ENCODE measurements at regions not wholly inside any gene's neighbourhood (a gene's known extent, or its start where the extent isn't known, plus 50 kb on each side); places are given as distances from the start of the nearest gene placed in this dataset.

- no peak for ATAC-seq
- SMC1A ChIA-PET (ENCODE audit: uncharacterized antibody, unreplicated experiment) = no interaction called here
- CTCF ChIA-PET = no interaction called here
- DNase-seq (ENCODE audit: low read depth, low spot score) = no peak
- Histone ChIP-seq H3K79me2 (ENCODE audit: control insufficient read depth, insufficient read depth, low read length) (no peaks in the 10 kb centered on the region), H2AFZ (ENCODE audit: control insufficient read depth, low read depth, low read length) (no peak overlapping the region), H3K36me3 (ENCODE audit: control insufficient read depth in 2 of 2, insufficient read depth in 2 of 2, low read length in 1 of 2) (no peaks in the 10 kb centered on the region), H3K27ac (ENCODE audit: control insufficient read depth, insufficient read depth) (no peak overlapping the region), H4K20me1 (ENCODE audit: control insufficient read depth, insufficient read depth) (no peaks in the 10 kb centered on the region), H3K9me3 (replicated peaks; ENCODE audit: control insufficient read depth, insufficient read depth, low read length) (no peaks in the 10 kb centered on the region), H3K4me1 (ENCODE audit: control insufficient read depth, insufficient read depth, low read length) (no peaks in the 10 kb centered on the region), H3K9ac (ENCODE audit: control insufficient read depth, insufficient read depth, low read length) (no peak overlapping the region), H3K27me3 (replicated peaks in 1 of 2; ENCODE audit: control insufficient read depth in 2 of 2, insufficient read depth in 2 of 2, low read length in 1 of 2) (no peaks in the 10 kb centered on the region), H3K4me3 (no peak overlapping the region), H3K4me2 (ENCODE audit: control insufficient read depth, insufficient read depth) (no peak overlapping the region)
- POLR2A ChIA-PET = no interaction called here
- TF ChIP-seq POU2F2 (IDR thresholded peaks at IDR 0.05; ENCODE audit: borderline replicate concordance, low read depth, low read length) = no peak
- no peak for TF ChIP-seq PBX3 (IDR thresholded peaks at IDR 0.05; ENCODE audit: insufficient replicate concordance, low read depth, low read length)
- TF ChIP-seq IRF4 (IDR thresholded peaks at IDR 0.05; ENCODE audit: low read depth, low read length) = no peak
- TF ChIP-seq FOXK2 (IDR thresholded peaks at IDR 0.05) = no peak
- TF ChIP-seq ETV6 (conservative IDR thresholded peaks at IDR 0.05 in 1 of 2, IDR thresholded peaks at IDR 0.05 in 1 of 2; ENCODE audit: borderline replicate concordance in 1 of 2, low read depth in 1 of 2) = no peak
- TF ChIP-seq ZSCAN29 (IDR thresholded peaks at IDR 0.05) = no peak
- TF ChIP-seq CUX1 (IDR thresholded peaks at IDR 0.05; ENCODE audit: insufficient replicate concordance, low read depth, low read length) = no peak
- no peak for TF ChIP-seq LARP7 (IDR thresholded peaks at IDR 0.05)
- no peak for TF ChIP-seq ESRRA (IDR thresholded peaks at IDR 0.05; ENCODE audit: low read length)
- no peak for TF ChIP-seq HSF1 (IDR thresholded peaks at IDR 0.05; ENCODE audit: low read depth, low read length)
- TF ChIP-seq TBL1XR1 (IDR thresholded peaks at IDR 0.05; ENCODE audit: low read depth, low read length) = no peak
- TF ChIP-seq YBX1 (IDR thresholded peaks at IDR 0.05) = no peak
- TF ChIP-seq YY1 (IDR thresholded peaks at IDR 0.05; ENCODE audit: low read depth, low read length) = no peak
- TF ChIP-seq ZNF24 (IDR thresholded peaks at IDR 0.05) = no peak
- no TSS peak for BruUV-seq (replicated peaks)
- no peak for FAIRE-seq
- RAD21 ChIA-PET (ENCODE audit: unreplicated experiment) = no interaction called here
- WGBS (ENCODE audit: insufficient coverage, insufficient replicate concordance, low lambda C conversion rate, missing lambda C conversion rate) = 2% methylated on average over 2 of the region's 2 CpGs
- intact Hi-C loops (cut with micrococcal nuclease; ENCODE audit: unreplicated experiment) (no loop called here), in situ Hi-C loops (cut with MboI) (no loop called here)
These were observed 313.5 kb downstream of the TLR4 start for GRCh38 chr9:118017607-118018122.

All from GM12878 (cell line).